ENCODE measurements at regions not wholly inside any gene's neighbourhood (a gene's known extent, or its start where the extent isn't known, plus 50 kb on each side); places are given as distances from the start of the nearest gene placed in this dataset.

DNA sequence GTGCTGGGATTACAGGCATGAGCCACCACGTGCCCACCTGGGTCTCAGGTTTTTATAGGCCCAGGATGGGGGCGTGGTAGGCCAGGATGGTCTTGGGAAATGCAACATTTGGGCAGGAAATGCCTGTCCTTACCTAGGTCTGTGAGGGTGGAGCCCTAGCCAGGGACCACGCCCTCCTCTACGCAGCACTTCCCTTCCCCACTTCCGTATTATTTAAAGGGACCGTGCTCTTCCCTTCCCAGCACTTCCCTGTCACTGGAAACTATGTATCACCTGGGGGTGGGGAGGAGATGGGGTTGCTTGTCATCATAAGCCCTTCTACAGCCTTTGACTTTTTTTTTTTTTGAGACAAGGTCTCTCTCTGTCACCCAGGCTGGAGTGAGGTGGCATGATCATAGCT lies 238.9 kb upstream of the NLRP1 start:
- peaks cover 16% of the 10 kb centered on the region for H3K4me1 Mint-ChIP-seq
- DNase-seq (ENCODE audit: low spot score), result no peak
- no peaks in the 10 kb centered on the region for H3K4me1 ChIP-seq
- H3K27ac ChIP-seq, result no peak overlapping the region
- H3K4me2 ChIP-seq, result no peak overlapping the region
- peaks cover 6% of the 10 kb centered on the region for H3K9me3 Mint-ChIP-seq
- TF ChIP-seq, protein P1, sequence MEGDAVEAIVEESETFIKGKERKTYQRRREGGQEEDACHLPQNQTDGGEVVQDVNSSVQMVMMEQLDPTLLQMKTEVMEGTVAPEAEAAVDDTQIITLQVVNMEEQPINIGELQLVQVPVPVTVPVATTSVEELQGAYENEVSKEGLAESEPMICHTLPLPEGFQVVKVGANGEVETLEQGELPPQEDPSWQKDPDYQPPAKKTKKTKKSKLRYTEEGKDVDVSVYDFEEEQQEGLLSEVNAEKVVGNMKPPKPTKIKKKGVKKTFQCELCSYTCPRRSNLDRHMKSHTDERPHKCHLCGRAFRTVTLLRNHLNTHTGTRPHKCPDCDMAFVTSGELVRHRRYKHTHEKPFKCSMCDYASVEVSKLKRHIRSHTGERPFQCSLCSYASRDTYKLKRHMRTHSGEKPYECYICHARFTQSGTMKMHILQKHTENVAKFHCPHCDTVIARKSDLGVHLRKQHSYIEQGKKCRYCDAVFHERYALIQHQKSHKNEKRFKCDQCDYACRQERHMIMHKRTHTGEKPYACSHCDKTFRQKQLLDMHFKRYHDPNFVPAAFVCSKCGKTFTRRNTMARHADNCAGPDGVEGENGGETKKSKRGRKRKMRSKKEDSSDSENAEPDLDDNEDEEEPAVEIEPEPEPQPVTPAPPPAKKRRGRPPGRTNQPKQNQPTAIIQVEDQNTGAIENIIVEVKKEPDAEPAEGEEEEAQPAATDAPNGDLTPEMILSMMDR (IDR thresholded peaks at IDR 0.05), result no peak
- TF ChIP-seq EZH2 (IDR thresholded peaks at IDR 0.05), result no peak
- TF ChIP-seq EZH2phosphoT487 (IDR thresholded peaks at IDR 0.05), result no peak
- H3K4me3 Mint-ChIP-seq, result no peak overlapping the region
- no peaks in the 10 kb centered on the region for H3K27me3 ChIP-seq
- peaks cover 10% of the 10 kb centered on the region for H3K27me3 Mint-ChIP-seq (ENCODE audit: insufficient read depth, low read depth)
- H3K9me3 ChIP-seq (ENCODE audit: low read depth), result no peaks in the 10 kb centered on the region
- no peak overlapping the region for H3K4me3 ChIP-seq
- H4K20me1 ChIP-seq (ENCODE audit: low read depth), result no peaks in the 10 kb centered on the region
- no peaks in the 10 kb centered on the region for H3F3A ChIP-seq (ENCODE audit: low read depth)
- peaks cover 2% of the 10 kb centered on the region for H3K36me3 Mint-ChIP-seq
- H3K79me2 ChIP-seq (ENCODE audit: low read depth), result no peaks in the 10 kb centered on the region
- no peak overlapping the region for H3K27ac Mint-ChIP-seq
- H2AFZ ChIP-seq (replicated peaks), result no peak overlapping the region
- no peaks in the 10 kb centered on the region for H3K36me3 ChIP-seq
- H3K9ac ChIP-seq, result no peak overlapping the region

DNA sequence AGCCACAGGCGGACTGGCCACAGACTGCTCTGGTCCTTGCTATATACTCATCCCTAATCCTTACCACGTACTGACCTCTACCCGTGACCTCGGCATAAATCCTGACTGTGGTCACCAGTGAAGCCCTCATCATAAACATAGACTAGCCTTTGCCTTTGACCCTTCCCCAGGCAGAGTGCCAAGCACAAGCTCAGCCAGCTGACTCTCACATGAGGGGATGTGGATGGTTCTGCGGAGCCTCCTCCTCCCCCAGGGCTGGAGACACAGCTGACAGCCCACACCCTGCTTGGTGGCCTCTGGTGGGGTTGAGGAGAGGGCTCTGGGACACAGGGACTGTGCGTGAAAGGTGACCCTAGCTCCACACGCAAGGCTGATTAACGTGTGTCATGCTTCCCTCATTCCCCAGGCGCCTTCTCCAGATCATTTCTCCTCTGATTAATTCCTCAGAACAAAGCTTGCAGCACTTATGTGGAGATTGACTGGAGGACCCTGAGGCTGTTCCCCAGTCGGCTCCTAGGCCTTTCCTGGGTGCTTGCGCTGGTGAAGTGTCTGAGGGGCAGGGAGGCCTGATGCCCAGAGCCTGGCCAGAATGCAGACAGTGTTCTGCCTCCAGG lies 241.5 kb upstream of the NLRP1 start:
- Mint-ChIP-seq H3K27ac (no peak overlapping the region), H3K4me3 (no peak overlapping the region), H3K27me3 (ENCODE audit: insufficient read depth, low read depth) (peaks cover 11% of the 10 kb centered on the region), H3K36me3 (peaks cover 2% of the 10 kb centered on the region), H3K4me1 (peaks cover 9% of the 10 kb centered on the region), H3K9me3 (peaks cover 6% of the 10 kb centered on the region)
- no peaks in the 10 kb centered on the region for H3K9me3 ChIP-seq (ENCODE audit: low read depth)
- DNase-seq (ENCODE audit: low spot score), result no peak
- H3K79me2 ChIP-seq (ENCODE audit: low read depth), result no peaks in the 10 kb centered on the region
- H3K9ac ChIP-seq, result no peak overlapping the region
- H2AFZ ChIP-seq (replicated peaks), result no peak overlapping the region
- H3K27ac ChIP-seq, result no peak overlapping the region
- H4K20me1 ChIP-seq (ENCODE audit: low read depth), result no peaks in the 10 kb centered on the region
- no peak overlapping the region for H3K4me2 ChIP-seq
- H3K4me1 ChIP-seq, result no peaks in the 10 kb centered on the region
- H3K27me3 ChIP-seq, result no peaks in the 10 kb centered on the region
- TF ChIP-seq, protein P1 (IDR thresholded peaks at IDR 0.05), result no peak
- TF ChIP-seq EZH2phosphoT487 (IDR thresholded peaks at IDR 0.05), result no peak
- TF ChIP-seq EZH2 (IDR thresholded peaks at IDR 0.05), result no peak
- H3K36me3 ChIP-seq, result no peaks in the 10 kb centered on the region
- no peak overlapping the region for H3K4me3 ChIP-seq
- no peaks in the 10 kb centered on the region for H3F3A ChIP-seq (ENCODE audit: low read depth)

DNA sequence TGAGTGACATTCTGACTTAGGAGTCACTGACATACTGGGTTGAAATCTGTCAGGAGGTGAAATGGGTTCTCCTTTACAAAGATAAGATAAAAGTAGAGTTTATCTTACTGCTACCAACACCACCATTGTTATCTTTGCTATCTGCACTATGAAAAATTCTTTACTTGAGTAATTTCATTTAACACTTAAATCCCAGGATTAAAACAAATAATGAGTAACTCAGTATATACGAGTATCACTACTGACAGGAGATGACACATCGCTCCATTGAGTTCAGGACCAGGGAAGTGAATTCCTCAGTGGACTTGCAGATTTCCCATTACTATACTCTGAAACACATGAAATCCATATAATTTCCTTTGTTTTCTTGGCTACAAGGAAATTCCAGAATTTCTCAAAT lies 242.1 kb upstream of the NLRP1 start:
- Histone ChIP-seq H3K27me3 (no peaks in the 10 kb centered on the region), H3K9me3 (ENCODE audit: low read depth) (no peaks in the 10 kb centered on the region), H2AFZ (replicated peaks) (no peak overlapping the region), H3K9ac (no peak overlapping the region), H3K4me1 (no peaks in the 10 kb centered on the region), H3K36me3 (no peaks in the 10 kb centered on the region), H4K20me1 (ENCODE audit: low read depth) (no peaks in the 10 kb centered on the region), H3K4me3 (no peak overlapping the region), H3K79me2 (ENCODE audit: low read depth) (no peaks in the 10 kb centered on the region), H3K4me2 (no peak overlapping the region), H3K27ac (no peak overlapping the region), H3F3A (ENCODE audit: low read depth) (no peaks in the 10 kb centered on the region)
- no peak for DNase-seq (ENCODE audit: low spot score)
- peaks cover 8% of the 10 kb centered on the region for H3K27me3 Mint-ChIP-seq (ENCODE audit: insufficient read depth, low read depth)
- TF ChIP-seq EZH2 (IDR thresholded peaks at IDR 0.05), result no peak
- TF ChIP-seq, protein P1 (IDR thresholded peaks at IDR 0.05), result no peak
- TF ChIP-seq EZH2phosphoT487 (IDR thresholded peaks at IDR 0.05), result no peak
- peaks cover 3% of the 10 kb centered on the region for H3K4me1 Mint-ChIP-seq
- no peak overlapping the region for H3K4me3 Mint-ChIP-seq
- peaks cover 6% of the 10 kb centered on the region for H3K9me3 Mint-ChIP-seq
- H3K36me3 Mint-ChIP-seq, result peaks cover 2% of the 10 kb centered on the region
- H3K27ac Mint-ChIP-seq, result no peak overlapping the region
